Putamen (tissue), 1 donor: ENCODE measurements at regions not wholly inside any gene's neighbourhood (a gene's known extent, or its start where the extent isn't known, plus 50 kb on each side); places are given as distances from the start of the nearest gene placed in this dataset.
"Not testable (repeated sequence)": the region's sequence is repeated elsewhere in the genome, so short reads cannot be mapped to it uniquely, and the experiment has no call there.

Source experiments
- DNase-seq: peaks from one replicate; pipeline ENCODE4 v3.0.0-alpha.2; 2016; ENCODE audit warnings: low spot score

GRCh38 chrX:28472926-28473325 is 114.3 kb upstream of the IL1RAPL1 start:
- peak; percentile 2 for DNase-seq

GRCh38 chrX:28487818-28488217 is 99.4 kb upstream of the IL1RAPL1 start:
- DNase-seq = no peak

GRCh38 chrX:28491322-28491721 is 95.9 kb upstream of the IL1RAPL1 start:
- DNase-seq = no peak

GRCh38 chrX:28491941-28492340 is 95.3 kb upstream of the IL1RAPL1 start:
- DNase-seq = no peak

GRCh38 chrX:28498658-28499057 is 88.6 kb upstream of the IL1RAPL1 start:
- DNase-seq = no peak

GRCh38 chrX:28502667-28503066 is 84.6 kb upstream of the IL1RAPL1 start:
- not testable (repeated sequence) for DNase-seq

- not testable (repeated sequence) for DNase-seq
These were observed 79.6 kb upstream of the IL1RAPL1 start for GRCh38 chrX:28507650-28508049.

- DNase-seq = no peak
These were observed 66.5 kb upstream of the IL1RAPL1 start for GRCh38 chrX:28520786-28521185.

GRCh38 chrX:28528354-28528753 is 58.9 kb upstream of the IL1RAPL1 start:
- not testable (repeated sequence) for DNase-seq
